Stomach (tissue), 4 donors: ENCODE measurements at regions not wholly inside any gene's neighbourhood (a gene's known extent, or its start where the extent isn't known, plus 50 kb on each side); places are given as distances from the start of the nearest gene placed in this dataset.

Experiments used
- EP300 ChIP-seq: sonication (generic); formaldehyde crosslinking; IDR thresholded peaks from one replicate; pipeline ENCODE4 v1.6.1; 2017; ENCODE audit warnings: antibody characterized with exemption
- POLR2A ChIP-seq, 4 donors: fragments of 450-650 bp; IDR thresholded peaks; one replicate each; pipeline ENCODE4 v1.6.1; 2016; ENCODE audit warnings: antibody characterized with exemption in 4 of 4, control low read depth in 2 of 4, mild to moderate bottlenecking in 1 of 4, moderate library complexity in 1 of 4
- POLR2AphosphoS5 ChIP-seq, 3 donors: sonication (generic); formaldehyde crosslinking; IDR thresholded peaks; one replicate each; pipeline ENCODE4 v1.6.1; 2016; ENCODE audit warnings: antibody characterized with exemption in 3 of 3
- TF ChIP-seq, protein P1 (sequence below), 7 experiments: fragments of 450-650 bp in 4 of 7; fragments of 200-600 bp in 3 of 7; sonication (generic) in 3 of 7; IDR thresholded peaks; one replicate each; pipeline ENCODE4 v1.5.1; 2016 to 2019; ENCODE audit warnings: antibody characterized with exemption in 7 of 7, control low read depth in 2 of 7, mild to moderate bottlenecking in 1 of 7

DNA sequence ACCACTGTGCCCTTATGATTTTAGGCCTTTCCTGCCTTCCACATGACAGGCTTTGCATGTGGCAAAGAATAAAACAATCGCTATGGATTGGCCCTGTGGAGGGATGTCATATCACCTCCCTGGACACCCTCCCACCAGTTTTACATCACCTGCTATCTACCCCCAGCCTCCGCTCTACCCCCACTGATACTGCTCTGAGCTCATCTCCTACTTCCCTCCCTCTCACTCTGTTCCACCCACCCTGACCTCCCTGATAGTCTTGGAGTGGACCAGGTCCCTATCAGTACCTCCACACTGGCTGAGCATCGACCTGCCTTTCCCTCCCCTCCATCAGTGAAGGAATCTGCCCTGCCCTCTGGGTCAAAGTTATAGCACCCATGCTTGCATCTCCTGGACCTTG lies 91.8 kb upstream of the FOXN3 start:
- TF ChIP-seq, protein P1, sequence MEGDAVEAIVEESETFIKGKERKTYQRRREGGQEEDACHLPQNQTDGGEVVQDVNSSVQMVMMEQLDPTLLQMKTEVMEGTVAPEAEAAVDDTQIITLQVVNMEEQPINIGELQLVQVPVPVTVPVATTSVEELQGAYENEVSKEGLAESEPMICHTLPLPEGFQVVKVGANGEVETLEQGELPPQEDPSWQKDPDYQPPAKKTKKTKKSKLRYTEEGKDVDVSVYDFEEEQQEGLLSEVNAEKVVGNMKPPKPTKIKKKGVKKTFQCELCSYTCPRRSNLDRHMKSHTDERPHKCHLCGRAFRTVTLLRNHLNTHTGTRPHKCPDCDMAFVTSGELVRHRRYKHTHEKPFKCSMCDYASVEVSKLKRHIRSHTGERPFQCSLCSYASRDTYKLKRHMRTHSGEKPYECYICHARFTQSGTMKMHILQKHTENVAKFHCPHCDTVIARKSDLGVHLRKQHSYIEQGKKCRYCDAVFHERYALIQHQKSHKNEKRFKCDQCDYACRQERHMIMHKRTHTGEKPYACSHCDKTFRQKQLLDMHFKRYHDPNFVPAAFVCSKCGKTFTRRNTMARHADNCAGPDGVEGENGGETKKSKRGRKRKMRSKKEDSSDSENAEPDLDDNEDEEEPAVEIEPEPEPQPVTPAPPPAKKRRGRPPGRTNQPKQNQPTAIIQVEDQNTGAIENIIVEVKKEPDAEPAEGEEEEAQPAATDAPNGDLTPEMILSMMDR (IDR thresholded peaks at IDR 0.05), result no peak
- TF ChIP-seq POLR2AphosphoS5 (IDR thresholded peaks at IDR 0.05), result no peak
- TF ChIP-seq EP300, result no peak
- TF ChIP-seq POLR2A (IDR thresholded peaks at IDR 0.05), result no peak
